ENCODE measurements at regions not wholly inside any gene's neighbourhood (a gene's known extent, or its start where the extent isn't known, plus 50 kb on each side); places are given as distances from the start of the nearest gene placed in this dataset.

GRCh38 chr10:110437351-110437605 is 60.4 kb upstream of the DUSP5 start:
- intact Hi-C loops (cut with micrococcal nuclease), result no loop called here
- Histone ChIP-seq H3K27me3 (replicated peaks in 1 of 4; ENCODE audit: control extremely low read depth in 1 of 4, control insufficient read depth in 3 of 4, insufficient read depth in 4 of 4, low read length in 3 of 4) (no peaks in the 10 kb centered on the region), H3K4me3 (ENCODE audit: control extremely low read depth in 1 of 5, extremely low read depth in 1 of 5, insufficient read depth in 1 of 5, low read depth in 2 of 5, low read length in 4 of 5) (no peak overlapping the region), H3K36me3 (replicated peaks in 1 of 2; ENCODE audit: control extremely low read depth in 1 of 2, control insufficient read depth in 1 of 2, extremely low read depth in 1 of 2, insufficient read depth in 2 of 2, low read length in 1 of 2) (no peaks in the 10 kb centered on the region), H3K4me1 (ENCODE audit: control insufficient read depth in 2 of 2, insufficient read depth in 2 of 2, low read length in 2 of 2) (peaks cover 4 to 6% of the 10 kb centered on the region in 2 donors), H3K9me3 (ENCODE audit: control extremely low read depth in 1 of 3, control insufficient read depth in 2 of 3, insufficient read depth in 1 of 3, low read length in 2 of 3) (peaks cover 0 to 11% (median 0%) of the 10 kb centered on the region in 3 donors), H3K9ac (ENCODE audit: low read length) (no peak overlapping the region), H3K79me2 (ENCODE audit: control insufficient read depth, insufficient read depth, low read length) (no peaks in the 10 kb centered on the region), H2AFZ (ENCODE audit: insufficient read depth, low read depth, low read length, poor library complexity, severe bottlenecking) (no peak overlapping the region), H4K20me1 (ENCODE audit: control insufficient read depth, insufficient read depth, low read length, poor library complexity, severe bottlenecking) (no peaks in the 10 kb centered on the region), H3K4me2 (replicated peaks; ENCODE audit: low read depth, low read length, poor library complexity, severe bottlenecking) (no peak overlapping the region), H3K27ac (ENCODE audit: low read length in 2 of 2) (no peak overlapping the region)
- POLR2A ChIA-PET, result no interaction called here
- no peak overlapping the region for H3K27ac Mint-ChIP-seq
- peaks cover 7% of the 10 kb centered on the region for H3K4me1 Mint-ChIP-seq
- CTCF ChIA-PET, result no interaction called here
- DNase-seq, result no peak
- no peak overlapping the region for H3K4me3 Mint-ChIP-seq
- no peak for TF ChIP-seq CTCF (IDR thresholded peaks at IDR 0.05)
- TF ChIP-seq EZH2 (IDR thresholded peaks at IDR 0.05; ENCODE audit: borderline replicate concordance, insufficient read depth, low read depth, low read length, poor library complexity, severe bottlenecking), result no peak
- peaks cover 3% of the 10 kb centered on the region for H3K27me3 Mint-ChIP-seq
- ATAC-seq (ENCODE audit: low read depth), result no peak
- WGBS (ENCODE audit: insufficient coverage), result 100% methylated on average over 3 of the region's 3 CpGs
- no peaks in the 10 kb centered on the region for H3K9me3 Mint-ChIP-seq (ENCODE audit: insufficient read depth)

GRCh38 chr10:110437761-110438341 is 59.9 kb upstream of the DUSP5 start:
- no peaks in the 10 kb centered on the region for H3K27me3 ChIP-seq (replicated peaks in 1 of 4; ENCODE audit: control extremely low read depth in 1 of 4, control insufficient read depth in 3 of 4, insufficient read depth in 4 of 4, low read length in 3 of 4)
- ChIA-PET POLR2A (no interaction called here), CTCF (no interaction called here)
- H3K4me3 ChIP-seq (ENCODE audit: control extremely low read depth in 1 of 5, extremely low read depth in 1 of 5, insufficient read depth in 1 of 5, low read depth in 2 of 5, low read length in 4 of 5), result no peak overlapping the region
- TF ChIP-seq CTCF (IDR thresholded peaks at IDR 0.05) (no peak), EZH2 (IDR thresholded peaks at IDR 0.05; ENCODE audit: borderline replicate concordance, insufficient read depth, low read depth, low read length, poor library complexity, severe bottlenecking) (no peak)
- no peak for DNase-seq
- intact Hi-C loops (cut with micrococcal nuclease), result no loop called here
- no peaks in the 10 kb centered on the region for H4K20me1 ChIP-seq (ENCODE audit: control insufficient read depth, insufficient read depth, low read length, poor library complexity, severe bottlenecking)
- no peak overlapping the region for H2AFZ ChIP-seq (ENCODE audit: insufficient read depth, low read depth, low read length, poor library complexity, severe bottlenecking)
- no peak for ATAC-seq (ENCODE audit: low read depth)
- H3K9me3 ChIP-seq (ENCODE audit: control extremely low read depth in 1 of 3, control insufficient read depth in 2 of 3, insufficient read depth in 1 of 3, low read length in 2 of 3), result peaks cover 0 to 11% (median 0%) of the 10 kb centered on the region in 3 donors
- H3K27ac ChIP-seq (ENCODE audit: low read length in 2 of 2), result no peak overlapping the region
- Mint-ChIP-seq H3K4me1 (peaks cover 9% of the 10 kb centered on the region), H3K27me3 (peaks cover 3% of the 10 kb centered on the region), H3K9me3 (ENCODE audit: insufficient read depth) (no peaks in the 10 kb centered on the region), H3K27ac (no peak overlapping the region), H3K4me3 (no peak overlapping the region)
- H3K4me2 ChIP-seq (replicated peaks; ENCODE audit: low read depth, low read length, poor library complexity, severe bottlenecking), result no peak overlapping the region
- WGBS (ENCODE audit: insufficient coverage), result 77% methylated on average over 11 of the region's 11 CpGs
- no peaks in the 10 kb centered on the region for H3K36me3 ChIP-seq (replicated peaks in 1 of 2; ENCODE audit: control extremely low read depth in 1 of 2, control insufficient read depth in 1 of 2, extremely low read depth in 1 of 2, insufficient read depth in 2 of 2, low read length in 1 of 2)
- H3K9ac ChIP-seq (ENCODE audit: low read length), result no peak overlapping the region
- H3K4me1 ChIP-seq (ENCODE audit: control insufficient read depth in 2 of 2, insufficient read depth in 2 of 2, low read length in 2 of 2), result peaks cover 4 to 6% of the 10 kb centered on the region in 2 donors
- no peaks in the 10 kb centered on the region for H3K79me2 ChIP-seq (ENCODE audit: control insufficient read depth, insufficient read depth, low read length)

Measured in B cell (primary cell).